Astrocyte of the spinal cord (primary cell): ENCODE measurements at regions not wholly inside any gene's neighbourhood (a gene's known extent, or its start where the extent isn't known, plus 50 kb on each side); places are given as distances from the start of the nearest gene placed in this dataset.
A peak's percentile ranks its signal among the peaks of the same experiment; 100 is the strongest.
"Not testable (repeated sequence)": the region's sequence is repeated elsewhere in the genome, so short reads cannot be mapped to it uniquely, and the experiment has no call there.

Source experiments
- DNase-seq: peaks from one replicate; pipeline ENCODE4 v3.0.0; 2011; ENCODE audit warnings: low read depth, low spot score
- H3K4me3 ChIP-seq: 2 replicates; pipeline ENCODE4 v1.5.1; 2011; ENCODE audit warnings: low read depth, mild to moderate bottlenecking, low read length, moderate library complexity
- in situ Hi-C: cut with HindIII; loops from 2 replicates; pipeline ENCODE4 v1.10.0; 2017; ENCODE audit warnings: low sequenced_read_pairs
- TF ChIP-seq, protein P1 (sequence below): IDR thresholded peaks from 2 replicates; pipeline ENCODE4 v1.5.1; 2012; ENCODE audit warnings: low read depth, mild to moderate bottlenecking, low read length, inconsistent platforms

DNA sequence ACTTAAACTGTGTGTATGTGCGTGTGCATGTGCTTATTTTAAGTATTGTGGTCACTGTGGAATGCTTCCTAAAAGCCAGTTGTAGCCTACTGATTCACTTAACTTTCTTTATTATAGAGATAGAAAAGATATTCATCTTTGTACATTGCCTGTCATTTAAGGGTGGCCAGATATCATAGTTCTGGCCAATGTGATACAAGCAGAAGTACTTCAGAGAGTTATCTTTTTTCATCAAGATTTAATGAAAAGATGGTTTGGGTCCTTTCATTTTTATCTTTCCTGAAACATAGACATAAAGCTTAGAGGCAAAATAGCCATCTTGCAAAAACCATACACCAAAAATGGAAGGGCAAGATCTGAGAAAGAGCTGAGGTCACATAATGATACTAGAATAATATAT, 744.7 kb upstream of the ADGRL3 start:
- TF ChIP-seq, protein P1, sequence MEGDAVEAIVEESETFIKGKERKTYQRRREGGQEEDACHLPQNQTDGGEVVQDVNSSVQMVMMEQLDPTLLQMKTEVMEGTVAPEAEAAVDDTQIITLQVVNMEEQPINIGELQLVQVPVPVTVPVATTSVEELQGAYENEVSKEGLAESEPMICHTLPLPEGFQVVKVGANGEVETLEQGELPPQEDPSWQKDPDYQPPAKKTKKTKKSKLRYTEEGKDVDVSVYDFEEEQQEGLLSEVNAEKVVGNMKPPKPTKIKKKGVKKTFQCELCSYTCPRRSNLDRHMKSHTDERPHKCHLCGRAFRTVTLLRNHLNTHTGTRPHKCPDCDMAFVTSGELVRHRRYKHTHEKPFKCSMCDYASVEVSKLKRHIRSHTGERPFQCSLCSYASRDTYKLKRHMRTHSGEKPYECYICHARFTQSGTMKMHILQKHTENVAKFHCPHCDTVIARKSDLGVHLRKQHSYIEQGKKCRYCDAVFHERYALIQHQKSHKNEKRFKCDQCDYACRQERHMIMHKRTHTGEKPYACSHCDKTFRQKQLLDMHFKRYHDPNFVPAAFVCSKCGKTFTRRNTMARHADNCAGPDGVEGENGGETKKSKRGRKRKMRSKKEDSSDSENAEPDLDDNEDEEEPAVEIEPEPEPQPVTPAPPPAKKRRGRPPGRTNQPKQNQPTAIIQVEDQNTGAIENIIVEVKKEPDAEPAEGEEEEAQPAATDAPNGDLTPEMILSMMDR = no peak
- H3K4me3 ChIP-seq = no peak overlapping the region
- in situ Hi-C loops = no loop called here
- no peak for DNase-seq

DNA sequence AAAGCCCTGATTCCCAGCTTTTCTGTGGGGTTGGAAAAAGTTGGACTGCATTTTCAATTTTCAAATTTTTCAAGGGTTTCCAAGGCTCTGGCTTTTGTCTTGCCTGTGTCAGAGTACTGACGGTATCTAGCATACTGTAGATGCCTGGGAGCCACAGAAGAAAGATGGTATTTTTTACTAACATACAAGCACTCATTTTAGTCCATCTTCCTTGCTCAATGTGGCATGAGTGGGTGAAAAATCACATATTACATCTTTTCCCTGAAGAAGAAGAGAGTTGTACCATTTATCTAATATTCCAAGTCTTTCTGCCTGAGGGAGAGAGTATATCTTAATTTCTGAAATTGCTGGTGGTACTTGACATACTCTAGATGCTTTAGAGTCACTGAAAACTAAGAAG, 738.6 kb upstream of the ADGRL3 start:
- no peak overlapping the region for H3K4me3 ChIP-seq
- TF ChIP-seq, protein P1 = no peak
- in situ Hi-C loops = no loop called here
- no peak for DNase-seq

DNA sequence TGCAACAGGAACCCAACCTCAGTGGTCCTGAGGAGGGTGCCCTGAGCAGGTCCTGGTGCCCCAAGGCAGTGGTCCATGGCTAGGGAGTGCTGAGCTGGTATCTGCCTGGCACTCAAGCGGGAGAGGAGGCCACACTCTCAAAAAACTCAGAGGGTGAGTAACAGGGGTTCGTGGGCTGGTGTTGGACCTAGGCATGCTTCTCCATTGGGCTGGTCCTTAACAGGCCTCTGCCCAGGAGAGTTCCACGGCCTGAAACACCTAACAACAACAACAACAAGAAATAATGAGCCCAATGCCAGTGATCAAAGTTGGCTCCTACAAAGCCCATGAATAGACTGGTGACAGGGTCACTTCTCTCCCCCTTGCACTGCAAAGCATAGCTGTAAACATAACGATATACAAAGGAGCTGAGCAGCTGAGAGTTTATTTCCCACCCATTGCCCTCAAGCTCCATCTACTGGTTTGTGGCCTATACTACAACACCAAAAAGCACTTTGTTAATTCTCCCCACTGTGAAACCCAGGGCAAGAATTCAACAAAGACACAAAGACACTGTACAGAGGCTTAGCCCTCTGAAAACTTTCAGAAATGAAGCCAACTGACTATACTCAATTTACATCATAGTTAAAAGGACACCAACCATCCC, 736.1 kb upstream of the ADGRL3 start:
- H3K4me3 ChIP-seq = no peak overlapping the region
- in situ Hi-C loops = no loop called here
- no peak for DNase-seq
- TF ChIP-seq, protein P1 = peak; percentile 35

DNA sequence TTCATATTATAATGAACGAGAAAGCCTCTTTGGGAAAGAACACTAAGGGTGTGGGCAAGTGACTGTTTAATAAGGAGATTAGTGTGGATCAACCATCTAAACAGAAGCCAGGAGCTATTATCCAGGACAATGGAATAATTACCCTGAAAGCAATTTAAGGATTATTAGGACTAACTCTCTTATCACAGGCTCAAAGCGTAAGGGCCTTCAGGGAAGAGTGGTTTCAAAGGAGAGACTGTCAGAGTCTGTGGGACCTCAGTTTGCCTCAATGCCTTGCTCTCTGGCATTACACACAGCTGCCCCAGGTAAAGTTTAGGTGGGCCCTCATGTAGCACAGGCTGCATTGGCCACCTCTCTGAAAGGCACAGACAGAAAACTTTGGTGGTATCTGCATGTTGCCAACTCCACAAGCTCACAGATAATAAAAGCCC, 717.2 kb upstream of the ADGRL3 start:
- in situ Hi-C loops = no loop called here
- no peak for DNase-seq
- TF ChIP-seq, protein P1 = no peak
- no peak overlapping the region for H3K4me3 ChIP-seq

DNA sequence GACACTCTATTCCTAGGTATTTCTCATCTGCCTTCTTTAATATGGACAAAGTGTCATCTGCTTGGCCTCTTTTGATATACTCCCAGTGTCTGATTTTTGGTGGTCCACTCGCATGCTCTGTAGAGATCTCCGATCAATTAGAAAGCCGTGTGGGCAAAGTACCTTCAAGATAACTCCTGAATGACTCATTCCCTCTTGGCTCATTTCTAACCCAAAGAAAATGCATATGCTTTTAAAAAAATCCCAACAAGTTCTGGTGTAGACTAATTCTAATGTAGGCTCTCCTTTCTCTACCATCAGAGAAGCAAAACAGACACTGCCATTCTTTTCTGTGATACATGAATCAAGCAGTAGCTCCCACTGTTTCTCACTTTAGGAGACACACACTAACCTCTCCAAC, 714.9 kb upstream of the ADGRL3 start:
- H3K4me3 ChIP-seq = no peak overlapping the region
- in situ Hi-C loops = no loop called here
- DNase-seq = peak; percentile 48
- TF ChIP-seq, protein P1 = no peak

DNA sequence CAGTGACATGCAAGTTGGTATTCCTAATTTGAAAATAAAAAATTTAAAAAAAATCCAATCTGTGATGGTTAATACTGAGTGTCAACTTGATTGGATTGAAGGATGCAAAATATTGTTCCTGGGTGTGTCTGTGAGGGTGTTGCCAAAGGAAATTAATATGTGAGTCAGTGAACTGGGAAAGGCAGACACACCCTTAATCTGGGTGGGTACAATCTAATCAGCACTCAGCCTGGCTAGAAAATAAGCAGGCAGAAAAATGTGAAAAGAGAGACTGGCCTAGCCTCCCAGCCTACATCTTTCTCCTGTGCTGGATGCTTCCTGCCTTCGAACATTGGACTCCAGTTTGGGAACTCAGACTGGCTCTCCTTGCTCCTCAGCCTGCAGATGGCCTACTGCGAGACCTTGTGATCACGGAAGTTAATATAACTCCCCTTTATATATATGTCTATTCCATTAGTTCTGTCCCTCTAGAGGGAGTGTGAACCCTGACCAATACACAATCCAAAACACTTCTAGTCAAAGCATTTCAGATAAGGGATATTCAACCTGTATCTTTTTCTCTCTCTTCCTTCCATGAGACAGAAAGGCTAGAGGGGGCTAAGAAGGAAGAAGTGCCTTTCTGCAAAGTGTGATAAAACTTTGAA, 712.9 kb upstream of the ADGRL3 start:
- DNase-seq, H3K4me3 ChIP-seq, in situ Hi-C loops: not testable (repeated sequence)

DNA sequence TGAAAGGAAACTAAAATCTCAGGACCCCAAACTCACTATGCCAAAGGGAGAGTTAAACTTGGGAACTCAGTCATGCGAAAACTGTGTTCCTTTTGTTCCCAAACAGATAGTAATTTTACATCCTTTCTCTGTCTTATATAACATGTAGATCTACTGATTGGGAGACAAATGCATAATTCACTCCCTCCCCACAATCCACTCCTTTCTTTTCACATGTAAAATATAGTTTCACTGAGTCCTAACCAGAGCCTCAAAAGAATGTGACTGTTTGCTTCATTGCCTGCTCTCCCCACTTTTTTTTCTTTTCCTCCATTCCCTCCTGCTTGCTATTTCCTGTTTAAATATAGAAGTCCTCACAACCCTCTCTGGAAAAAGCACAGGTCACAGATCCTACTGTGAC, 699.3 kb upstream of the ADGRL3 start:
- no peak overlapping the region for H3K4me3 ChIP-seq
- DNase-seq = peak; percentile 6
- TF ChIP-seq, protein P1 = no peak
- in situ Hi-C loops = no loop called here
